ENCODE measurements at regions not wholly inside any gene's neighbourhood (a gene's known extent, or its start where the extent isn't known, plus 50 kb on each side); places are given as distances from the start of the nearest gene placed in this dataset.

GRCh38 chr22:49044776-49045175, 782.9 kb downstream of the BRD1 start:
- TF ChIP-seq ZFP3 (CRISPR knock-in tag; IDR thresholded peaks at IDR 0.05) (no peak), TOX (CRISPR knock-in tag; IDR thresholded peaks at IDR 0.05; ENCODE audit: borderline replicate concordance) (no peak), ARNTL (CRISPR knock-in tag; IDR thresholded peaks at IDR 0.05; ENCODE audit: borderline replicate concordance, low read depth) (no peak), POU6F1 (CRISPR knock-in tag; IDR thresholded peaks at IDR 0.05; ENCODE audit: borderline replicate concordance, low read depth) (no peak), ZNF70 (CRISPR knock-in tag; IDR thresholded peaks at IDR 0.05) (no peak), TCF4 (CRISPR knock-in tag; IDR thresholded peaks at IDR 0.05; ENCODE audit: borderline replicate concordance) (no peak), ZNF8 (CRISPR knock-in tag; IDR thresholded peaks at IDR 0.05) (no peak), BACH2 (CRISPR knock-in tag; IDR thresholded peaks at IDR 0.05; ENCODE audit: borderline replicate concordance) (no peak), PATZ1 (CRISPR knock-in tag; IDR thresholded peaks at IDR 0.05; ENCODE audit: borderline replicate concordance) (no peak), CREB5 (CRISPR knock-in tag; IDR thresholded peaks at IDR 0.05; ENCODE audit: low read depth) (no peak), ZC3H10 (CRISPR knock-in tag; IDR thresholded peaks at IDR 0.05) (no peak), RARB (CRISPR knock-in tag; IDR thresholded peaks at IDR 0.05) (no peak)

All from SK-N-SH treated with all-trans-retinoic acid at 6 μM for 48 hours (cell line).